Heart right ventricle (tissue), 16 donors: ENCODE measurements at regions not wholly inside any gene's neighbourhood (a gene's known extent, or its start where the extent isn't known, plus 50 kb on each side); places are given as distances from the start of the nearest gene placed in this dataset.

ENCODE experiments used
- ATAC-seq, 8 donors: fragments of 200-7000 bp; cut with Tn5 transposase; one replicate each; pipeline ENCODE4 v1.9.1; 2020; ENCODE audit warnings: mild to moderate bottlenecking in 8 of 8, moderate library complexity in 8 of 8, moderate number of reproducible peaks in 1 of 8
- DNase-seq, 2 donors: peaks; one replicate each; pipeline ENCODE4 v3.0.0-alpha.2; 2020
- H3K27ac ChIP-seq, 10 donors: fragments of 200-600 bp; sonication (generic) in 2 of 10; one replicate each; pipeline versions ENCODE4 v1.5.0 to v1.8.0; 2020 to 2022; ENCODE audit warnings: mild to moderate bottlenecking in 3 of 10
- H3K27me3 ChIP-seq, 7 donors: fragments of 200-600 bp; one replicate each; pipeline ENCODE4 v1.8.0; 2021 to 2022; ENCODE audit warnings: mild to moderate bottlenecking in 2 of 7
- H3K36me3 ChIP-seq, 9 donors: fragments of 200-600 bp; sonication (generic) in 1 of 9; one replicate each; pipeline versions ENCODE4 v1.5.0 to v1.8.0; 2020 to 2022; ENCODE audit warnings: mild to moderate bottlenecking in 2 of 9
- H3K4me1 ChIP-seq, 9 donors: fragments of 200-600 bp; sonication (generic) in 1 of 9; one replicate each; pipeline versions ENCODE4 v1.5.0 to v1.8.0; 2020 to 2022; ENCODE audit warnings: mild to moderate bottlenecking in 4 of 9
- H3K4me3 ChIP-seq, 10 donors: fragments of 200-600 bp; sonication (generic) in 2 of 10; one replicate each; pipeline versions ENCODE4 v1.5.0 to v1.8.0; 2020 to 2022; ENCODE audit warnings: mild to moderate bottlenecking in 7 of 10, moderate library complexity in 2 of 10
- H3K9me3 ChIP-seq, 11 donors: fragments of 200-600 bp in 10 of 11; sonication (generic) in 2 of 11; one replicate each; pipeline versions ENCODE4 v1.5.0 to v1.8.0; 2013 to 2022; ENCODE audit warnings: mild to moderate bottlenecking in 2 of 11, control low read depth in 1 of 11, moderate library complexity in 1 of 11
- WGBS, 2 donors: extraction: QIAGEN DNeasy Blood & Tissue Kit; methylation state at CpG; one replicate each; pipeline ENCODE4 v1.1.7; 2013; ENCODE audit warnings: inconsistent platforms in 1 of 2; 5-methylcytosine and 5-hydroxymethylcytosine counted together
- intact Hi-C, 10 donors: fragments of 100-400 bp; cut with DNase I; formaldehyde crosslinking; loops; one replicate each; pipeline versions ENCODE4 v1.11.1 to v1.14.2; 2022
- TF ChIP-seq, protein P1 (sequence below), 9 donors: fragments of 200-600 bp; sonication (generic) in 2 of 9; IDR thresholded peaks; one replicate each; pipeline versions ENCODE4 v1.5.0 to v1.8.0; 2021 to 2022; ENCODE audit warnings: antibody characterized with exemption in 9 of 9, mild to moderate bottlenecking in 5 of 9, moderate library complexity in 1 of 9
- donor health status: Arrhythmogenic right ventricular cardiomyopathy.
- donor health status: ischemic (EF 13 %, LVEDD 7.1; RV severe dilation, severe dysfunction).
- donor health status: healthy with polysubstance abuse.
- donor health status: DM: no; HTN: yes; CAD: no.
- donor health status: DM: no; HTN: no; CAD: no.
- donor health status: ischemic (EF 25% LVEDD 6.9; RV normal size, moderate dysfunction).
- donor health status: ischemic (EF 25% LVEDD 5.7; RV mildly dilated, moderate dysfunction).
- donor health status: healthy.
- donor health status: DM: yes; HTN: yes; CAD: no.
- donor health status: Ischemic cardiomyopathy.
- donor health status: ischemic (EF 35%, LVEDD 5.7; RV mildly dilated, moderate dysfunction).
- donor health status: nonischemic (EF 11% LVEDD 7.7; RV severe dilation, severe dysfunction).
- donor health status: DM: yes; HTN: yes; CAD: no.
- donor health status: PGD.
- donor health status: ischemic (EF 29% LVEDD 5.4; RV normal size, mild dysfunction).
- donor health status: nonischemic (EF 23%, LVEDD 6.1; RV moderate dilation, normal function).

GRCh38 chr5:109516390-109516789 is 106.6 kb upstream of the PJA2 start:
- H3K27me3 ChIP-seq, result no peaks in the 10 kb centered on the region
- H3K4me3 ChIP-seq, result no peak overlapping the region
- H3K36me3 ChIP-seq, result no peaks in the 10 kb centered on the region
- peak in 2 of 8 donors; percentile 66 to 84 for ATAC-seq
- intact Hi-C loops, result no loop called here
- 81 to 86% methylated on average over 2 of the region's 2 CpGs for WGBS, 2 donors
- peaks cover 0 to 4% (median 0%) of the 10 kb centered on the region in 9 donors for H3K4me1 ChIP-seq
- DNase-seq, result no peak
- no peak overlapping the region for H3K27ac ChIP-seq
- peaks cover 0 to 18% (median 0%) of the 10 kb centered on the region in 11 donors for H3K9me3 ChIP-seq
- TF ChIP-seq, protein P1, sequence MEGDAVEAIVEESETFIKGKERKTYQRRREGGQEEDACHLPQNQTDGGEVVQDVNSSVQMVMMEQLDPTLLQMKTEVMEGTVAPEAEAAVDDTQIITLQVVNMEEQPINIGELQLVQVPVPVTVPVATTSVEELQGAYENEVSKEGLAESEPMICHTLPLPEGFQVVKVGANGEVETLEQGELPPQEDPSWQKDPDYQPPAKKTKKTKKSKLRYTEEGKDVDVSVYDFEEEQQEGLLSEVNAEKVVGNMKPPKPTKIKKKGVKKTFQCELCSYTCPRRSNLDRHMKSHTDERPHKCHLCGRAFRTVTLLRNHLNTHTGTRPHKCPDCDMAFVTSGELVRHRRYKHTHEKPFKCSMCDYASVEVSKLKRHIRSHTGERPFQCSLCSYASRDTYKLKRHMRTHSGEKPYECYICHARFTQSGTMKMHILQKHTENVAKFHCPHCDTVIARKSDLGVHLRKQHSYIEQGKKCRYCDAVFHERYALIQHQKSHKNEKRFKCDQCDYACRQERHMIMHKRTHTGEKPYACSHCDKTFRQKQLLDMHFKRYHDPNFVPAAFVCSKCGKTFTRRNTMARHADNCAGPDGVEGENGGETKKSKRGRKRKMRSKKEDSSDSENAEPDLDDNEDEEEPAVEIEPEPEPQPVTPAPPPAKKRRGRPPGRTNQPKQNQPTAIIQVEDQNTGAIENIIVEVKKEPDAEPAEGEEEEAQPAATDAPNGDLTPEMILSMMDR (IDR thresholded peaks at IDR 0.05), result no peak

DNA sequence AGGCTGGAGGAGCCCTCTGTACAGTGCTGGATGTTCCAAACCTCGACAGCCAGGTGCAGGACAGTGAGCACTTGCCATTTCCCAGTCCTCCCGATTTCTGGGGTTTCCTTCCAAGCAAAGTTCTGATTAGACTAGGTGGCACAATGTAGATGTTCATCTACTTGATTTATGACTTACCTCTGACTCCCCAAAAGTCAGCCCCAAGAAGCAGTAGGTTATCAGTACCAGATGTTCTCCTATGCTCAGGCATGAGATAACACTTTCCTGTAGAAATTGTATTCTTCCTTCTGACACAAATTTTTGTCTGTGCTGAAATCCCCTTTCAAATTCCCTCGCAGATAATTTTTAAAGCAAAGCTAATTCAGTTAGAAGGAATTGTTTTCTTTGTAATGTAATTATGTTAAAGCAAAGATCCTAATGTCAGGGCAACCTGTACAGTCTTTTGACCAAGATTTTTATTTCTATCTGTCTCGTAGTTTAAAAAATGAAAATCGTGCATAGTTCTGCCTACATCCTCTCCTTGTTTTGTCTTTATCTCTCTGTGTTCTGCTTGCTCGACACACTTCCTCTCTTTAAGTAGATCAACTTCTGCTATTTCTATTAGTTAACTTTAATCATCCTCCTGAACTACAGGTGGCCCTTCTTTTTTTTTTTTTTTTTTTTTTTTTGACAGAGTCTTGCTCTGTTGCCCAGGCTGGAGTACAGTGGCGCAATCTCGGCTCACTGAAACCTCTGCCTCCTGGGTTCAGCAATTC is 102.4 kb upstream of the PJA2 start:
- Histone ChIP-seq H3K36me3 (no peaks in the 10 kb centered on the region), H3K4me1 (peaks cover 0 to 11% (median 0%) of the 10 kb centered on the region in 9 donors), H3K27ac (no peak overlapping the region), H3K9me3 (no peaks in the 10 kb centered on the region), H3K4me3 (no peak overlapping the region), H3K27me3 (no peaks in the 10 kb centered on the region)
- TF ChIP-seq, protein P1 (IDR thresholded peaks at IDR 0.05), result no peak
- DNase-seq (no peak), ATAC-seq (no peak)
- intact Hi-C loops, result no loop called here
- 56 to 61% methylated on average over 8 of the region's 8 CpGs for WGBS, 2 donors

DNA sequence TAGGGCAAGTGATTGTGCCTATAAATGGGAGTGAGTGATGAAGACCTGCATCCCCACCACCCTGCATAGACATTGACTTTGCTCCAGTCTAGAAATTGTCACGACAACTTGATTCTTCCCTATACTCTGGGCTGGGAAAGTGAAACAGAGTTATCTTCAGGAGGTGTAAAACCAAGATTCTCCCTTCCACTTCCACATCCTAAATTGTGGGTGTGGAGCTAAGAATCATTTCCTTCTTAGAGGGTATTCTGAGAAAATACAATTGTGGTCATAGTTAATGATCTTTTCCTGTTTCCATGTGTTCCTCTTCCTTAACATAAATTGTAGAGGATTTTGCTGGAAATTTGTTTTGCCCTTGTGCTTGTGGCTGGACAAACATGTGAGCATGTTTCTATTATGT is 96.8 kb upstream of the PJA2 start:
- DNase-seq (no peak), ATAC-seq (peak in 1 of 8 donors; percentile 61)
- Histone ChIP-seq H3K9me3 (no peaks in the 10 kb centered on the region), H3K27me3 (no peaks in the 10 kb centered on the region), H3K27ac (peak overlapping the region in 1 of 10 donors; percentile 20), H3K4me3 (no peak overlapping the region), H3K36me3 (no peaks in the 10 kb centered on the region), H3K4me1 (peaks cover 0 to 14% (median 0%) of the 10 kb centered on the region in 9 donors)
- 61 to 74% methylated on average over 1 of the region's 1 CpG for WGBS, 2 donors
- intact Hi-C loops, result no loop called here
- TF ChIP-seq, protein P1 (IDR thresholded peaks at IDR 0.05), result no peak

DNA sequence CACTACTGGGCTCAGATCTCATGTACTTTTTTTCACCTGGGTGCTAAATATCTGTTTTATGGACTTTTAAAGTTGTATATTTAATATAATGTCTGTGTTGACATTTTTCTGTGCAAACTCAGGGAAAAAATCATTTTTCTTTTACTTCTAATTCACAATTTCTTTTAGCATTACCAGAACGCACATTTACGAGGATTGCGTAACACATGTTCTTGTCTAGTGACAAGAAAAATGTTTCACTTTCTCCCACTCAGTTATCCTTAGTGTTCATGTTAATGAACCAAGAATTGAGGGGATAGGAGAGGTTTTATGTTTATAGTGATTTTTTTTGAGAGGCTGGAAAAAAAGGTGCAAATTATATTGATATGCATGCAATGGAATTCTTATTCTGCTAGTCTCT is 86.3 kb upstream of the PJA2 start:
- DNase-seq, result no peak
- H3K27me3 ChIP-seq, result no peaks in the 10 kb centered on the region
- H3K4me1 ChIP-seq, result no peaks in the 10 kb centered on the region
- no peak for ATAC-seq
- intact Hi-C loops, result no loop called here
- TF ChIP-seq, protein P1 (IDR thresholded peaks at IDR 0.05), result no peak
- no peaks in the 10 kb centered on the region for H3K36me3 ChIP-seq
- no peak overlapping the region for H3K27ac ChIP-seq
- no peak overlapping the region for H3K4me3 ChIP-seq
- H3K9me3 ChIP-seq, result no peaks in the 10 kb centered on the region
- WGBS, 2 donors, result 81 to 86% methylated on average over 3 of the region's 3 CpGs
